Activated T-helper 1 cell treated with anti-CD3 and anti-CD28 coated beads, Interleukin-12 subunit alpha, Interleukin-12 subunit beta, Interleukin-2, Interleukin-4 antibody, amounts not matched to agents 30 ng/mL and 10 ng/mL and 1 ng/mL, durations not matched to agents 14 hours and 24 hours and 36 hours (primary cell): ENCODE measurements at regions not wholly inside any gene's neighbourhood (a gene's known extent, or its start where the extent isn't known, plus 50 kb on each side); places are given as distances from the start of the nearest gene placed in this dataset.

ENCODE experiments used
- DNase-seq: peaks from one replicate; pipeline ENCODE4 v3.0.0; 2021; ENCODE audit warnings: low spot score
- H3K27ac Mint-ChIP-seq: one replicate; pipeline ENCODE4 v1.8.0; 2021; ENCODE audit warnings: mild to moderate bottlenecking, mixed read lengths
- H3K27me3 Mint-ChIP-seq: one replicate; pipeline ENCODE4 v1.8.0; 2022; ENCODE audit warnings: mild to moderate bottlenecking, moderate library complexity, mixed read lengths; ENCODE audit not compliant: insufficient read depth
- H3K36me3 Mint-ChIP-seq: one replicate; pipeline ENCODE4 v1.8.0; 2021; ENCODE audit warnings: low read depth, mixed read lengths
- H3K4me1 Mint-ChIP-seq: one replicate; pipeline ENCODE4 v1.8.0; 2021; ENCODE audit warnings: low read depth, mixed read lengths
- H3K4me3 Mint-ChIP-seq: one replicate; pipeline ENCODE4 v1.8.0; 2021; ENCODE audit warnings: mild to moderate bottlenecking, moderate library complexity, mixed read lengths
- H3K9me3 Mint-ChIP-seq: one replicate; pipeline ENCODE4 v1.8.0; 2021; ENCODE audit warnings: mixed read lengths
- intact Hi-C: fragments of 100-400 bp; cut with micrococcal nuclease; formaldehyde crosslinking; loops from one replicate; pipeline ENCODE4 v1.15.1; 2024

DNA sequence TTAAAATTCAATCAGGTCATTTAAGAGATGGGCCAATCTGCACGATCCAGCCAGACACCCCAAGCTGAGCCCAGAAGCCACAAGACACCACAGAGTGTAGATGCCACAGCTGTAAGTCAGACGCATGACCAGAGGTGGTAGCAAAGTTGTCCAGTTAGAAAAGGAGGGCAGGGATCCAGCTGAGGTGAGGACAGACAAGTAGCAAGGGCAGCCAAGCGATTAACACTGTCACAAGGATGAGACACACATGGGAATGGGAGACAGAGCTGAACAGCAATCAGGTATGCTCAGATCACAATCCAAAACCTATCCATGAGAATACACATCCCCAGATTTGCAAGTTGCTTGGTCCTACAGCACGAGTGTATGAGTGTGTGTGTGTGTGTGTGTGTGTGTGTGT lies 143.4 kb upstream of the STK17B start:
- no peaks in the 10 kb centered on the region for H3K9me3 Mint-ChIP-seq
- peaks cover 7% of the 10 kb centered on the region for H3K27me3 Mint-ChIP-seq
- H3K4me1 Mint-ChIP-seq: no peaks in the 10 kb centered on the region
- H3K36me3 Mint-ChIP-seq: no peaks in the 10 kb centered on the region
- intact Hi-C loops: no loop called here
- H3K4me3 Mint-ChIP-seq: no peak overlapping the region
- no peak overlapping the region for H3K27ac Mint-ChIP-seq
- no peak for DNase-seq

DNA sequence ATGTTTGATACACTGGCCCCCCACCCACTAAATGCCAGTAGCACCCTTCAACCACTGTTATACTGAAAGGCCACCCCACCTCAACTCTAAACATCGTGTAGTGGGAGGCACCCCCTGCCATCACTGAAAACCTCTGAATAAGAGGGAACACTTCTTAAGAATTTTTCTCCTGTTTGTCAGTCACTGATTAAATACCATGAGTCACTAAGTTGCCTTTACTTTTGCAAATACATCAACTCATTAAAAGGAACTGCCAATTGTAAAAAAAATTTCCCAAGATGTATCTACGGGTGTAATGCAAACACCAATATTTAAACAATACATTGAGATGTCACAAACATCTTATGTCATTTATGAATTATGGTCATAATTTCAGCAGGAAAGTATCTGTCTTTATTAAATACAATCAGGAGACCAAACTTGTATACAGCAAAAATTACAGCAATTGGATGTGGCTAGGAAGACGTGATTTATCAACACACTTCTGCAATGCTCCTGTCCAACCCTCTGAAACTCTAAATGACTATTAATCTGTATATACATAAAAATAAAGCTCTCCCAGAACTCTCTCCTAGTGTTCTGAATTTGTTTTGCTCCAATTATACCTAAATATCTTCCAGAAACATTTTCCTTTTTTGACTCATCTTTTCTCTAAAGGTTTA lies 144.1 kb upstream of the STK17B start:
- H3K27me3 Mint-ChIP-seq: peaks cover 6% of the 10 kb centered on the region
- intact Hi-C loops: no loop called here
- no peaks in the 10 kb centered on the region for H3K4me1 Mint-ChIP-seq
- no peaks in the 10 kb centered on the region for H3K9me3 Mint-ChIP-seq
- no peaks in the 10 kb centered on the region for H3K36me3 Mint-ChIP-seq
- no peak overlapping the region for H3K4me3 Mint-ChIP-seq
- DNase-seq: no peak
- H3K27ac Mint-ChIP-seq: no peak overlapping the region

GRCh38 chr2:196316050-196316430 lies 144.7 kb upstream of the STK17B start:
- DNase-seq: no peak
- no peak overlapping the region for H3K4me3 Mint-ChIP-seq
- H3K27ac Mint-ChIP-seq: no peak overlapping the region
- no peaks in the 10 kb centered on the region for H3K36me3 Mint-ChIP-seq
- intact Hi-C loops: no loop called here
- peaks cover 6% of the 10 kb centered on the region for H3K27me3 Mint-ChIP-seq
- H3K4me1 Mint-ChIP-seq: no peaks in the 10 kb centered on the region
- H3K9me3 Mint-ChIP-seq: no peaks in the 10 kb centered on the region

DNA sequence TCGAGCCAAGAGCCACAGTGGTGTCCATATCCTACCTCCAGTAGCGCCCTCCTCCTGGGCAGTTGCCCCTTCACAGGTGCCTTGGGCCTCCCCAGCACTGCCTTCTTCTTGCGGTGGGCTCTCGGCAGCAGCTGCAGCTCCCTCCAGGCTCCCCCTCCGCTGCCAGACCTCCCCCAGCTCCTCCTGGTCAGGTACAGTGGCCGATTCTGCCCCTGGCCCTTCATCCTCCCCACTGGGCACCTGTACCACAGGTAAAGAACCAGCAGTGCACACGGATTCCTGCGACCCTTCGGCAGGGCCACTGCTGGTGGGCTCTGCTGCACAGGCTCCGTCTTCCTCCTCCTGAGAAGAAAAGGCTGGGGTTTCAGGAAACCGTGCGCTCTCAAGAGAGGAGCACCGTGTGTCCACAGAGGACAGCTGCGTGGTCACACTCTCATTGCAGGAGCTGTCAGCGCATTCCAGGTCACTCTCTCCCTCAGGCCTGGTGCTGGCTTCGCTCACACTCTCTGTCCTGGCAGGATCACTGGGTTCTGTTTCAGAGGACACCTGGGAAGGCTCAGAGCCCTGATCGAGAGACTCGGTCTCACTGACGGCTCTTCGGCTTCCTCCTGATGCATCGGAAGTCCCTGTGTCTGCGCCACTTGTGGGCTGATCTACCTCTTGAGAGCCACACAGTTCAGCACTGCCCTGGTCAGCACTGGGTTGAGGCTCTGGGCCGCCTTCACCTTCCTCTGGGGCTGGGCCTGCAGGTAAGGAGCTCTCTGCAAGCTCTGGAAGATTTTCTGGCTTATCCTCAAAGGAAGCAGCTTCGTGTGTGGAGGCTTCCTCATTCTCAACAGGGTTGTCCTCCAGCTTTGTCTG lies 147.4 kb upstream of the STK17B start:
- Mint-ChIP-seq H3K9me3 (no peaks in the 10 kb centered on the region), H3K4me1 (no peaks in the 10 kb centered on the region), H3K27ac (no peak overlapping the region), H3K36me3 (no peaks in the 10 kb centered on the region), H3K27me3 (peaks cover 14% of the 10 kb centered on the region), H3K4me3 (no peak overlapping the region)
- DNase-seq: no peak
- intact Hi-C loops: no loop called here

DNA sequence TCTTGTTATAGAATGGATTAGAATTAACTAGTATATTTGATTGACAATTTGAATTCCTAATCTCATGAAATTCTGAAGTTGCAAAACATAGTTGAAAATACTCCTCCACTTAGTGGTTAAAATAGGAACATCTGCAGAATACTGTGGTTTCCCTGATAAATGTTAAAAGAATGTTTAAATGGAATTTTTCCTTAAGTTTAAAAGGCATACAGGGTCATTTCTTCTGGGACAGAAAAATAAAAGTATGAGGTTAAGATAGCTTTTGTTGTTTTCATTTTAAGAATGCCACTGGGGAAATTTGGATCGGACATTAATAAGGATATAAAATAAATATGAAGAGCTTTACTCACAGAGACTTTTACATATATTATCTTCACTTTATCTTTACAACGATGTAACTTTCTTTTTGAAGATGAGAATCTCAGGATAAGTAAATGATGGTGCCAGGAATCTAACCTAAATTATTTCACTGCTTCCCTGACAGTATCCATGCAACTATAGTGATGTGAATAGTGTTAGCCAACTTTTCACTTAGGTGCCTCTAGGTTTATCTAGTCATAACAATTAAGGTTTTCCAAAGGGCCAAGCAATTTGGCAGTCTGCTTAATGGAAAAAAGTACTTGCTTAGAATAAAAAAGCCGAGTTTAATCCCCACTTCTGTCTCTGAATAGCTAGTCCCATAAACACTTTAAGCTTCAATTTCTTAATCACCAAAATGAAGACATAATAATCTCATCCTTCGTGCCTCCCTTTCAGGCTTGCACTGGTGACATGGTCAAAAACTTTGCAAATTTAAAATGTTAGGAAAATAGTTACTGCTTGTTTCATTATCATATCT lies 151.8 kb upstream of the STK17B start:
- H3K27me3 Mint-ChIP-seq: peaks cover 28% of the 10 kb centered on the region
- no peaks in the 10 kb centered on the region for H3K36me3 Mint-ChIP-seq
- no peak overlapping the region for H3K27ac Mint-ChIP-seq
- no peaks in the 10 kb centered on the region for H3K9me3 Mint-ChIP-seq
- H3K4me1 Mint-ChIP-seq: no peaks in the 10 kb centered on the region
- H3K4me3 Mint-ChIP-seq: no peak overlapping the region
- intact Hi-C loops: no loop called here
- no peak for DNase-seq

- DNase-seq: no peak
- Mint-ChIP-seq H3K4me3 (no peak overlapping the region), H3K36me3 (no peaks in the 10 kb centered on the region), H3K9me3 (no peaks in the 10 kb centered on the region), H3K27ac (no peak overlapping the region), H3K27me3 (peaks cover 23% of the 10 kb centered on the region), H3K4me1 (no peaks in the 10 kb centered on the region)
- intact Hi-C loops: no loop called here
These were observed 152.8 kb upstream of the STK17B start for GRCh38 chr2:196324211-196324610.

DNA sequence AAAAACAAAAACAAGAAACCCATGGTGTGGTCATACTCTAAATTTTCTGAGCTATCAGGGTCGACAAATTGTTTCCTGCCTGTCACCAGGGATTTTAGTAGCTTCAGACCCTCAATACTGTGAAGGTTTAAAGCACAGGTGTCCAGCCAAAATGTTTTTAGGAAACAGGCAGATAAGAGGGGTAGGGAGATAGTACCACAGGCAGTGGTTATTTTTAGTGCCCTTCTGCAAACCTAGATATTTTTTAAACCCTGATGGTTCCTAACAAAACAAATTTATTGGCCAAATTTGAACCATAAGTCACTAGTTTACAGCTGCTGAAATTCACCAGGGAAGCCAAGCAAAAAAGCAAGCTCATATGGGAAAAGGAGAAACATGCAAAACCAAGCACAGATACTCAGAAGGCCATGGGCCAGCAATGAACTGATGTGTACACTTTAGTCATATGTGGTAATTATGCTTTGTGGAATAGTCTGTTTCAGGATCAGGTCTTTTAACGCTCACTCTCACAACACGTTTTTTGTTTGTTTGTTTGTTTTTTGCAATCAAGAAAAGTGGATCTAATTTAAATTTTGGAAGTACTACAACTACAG lies 156.8 kb upstream of the STK17B start:
- intact Hi-C loops: loop anchor here (2.0 kb wide), 1 partner anchor 25 kb away; no protein-coding TSS in a partner anchor
- Mint-ChIP-seq H3K4me1 (no peaks in the 10 kb centered on the region), H3K4me3 (no peak overlapping the region), H3K36me3 (no peaks in the 10 kb centered on the region), H3K27ac (no peak overlapping the region), H3K9me3 (no peaks in the 10 kb centered on the region), H3K27me3 (peaks cover 22% of the 10 kb centered on the region)
- no peak for DNase-seq

DNA sequence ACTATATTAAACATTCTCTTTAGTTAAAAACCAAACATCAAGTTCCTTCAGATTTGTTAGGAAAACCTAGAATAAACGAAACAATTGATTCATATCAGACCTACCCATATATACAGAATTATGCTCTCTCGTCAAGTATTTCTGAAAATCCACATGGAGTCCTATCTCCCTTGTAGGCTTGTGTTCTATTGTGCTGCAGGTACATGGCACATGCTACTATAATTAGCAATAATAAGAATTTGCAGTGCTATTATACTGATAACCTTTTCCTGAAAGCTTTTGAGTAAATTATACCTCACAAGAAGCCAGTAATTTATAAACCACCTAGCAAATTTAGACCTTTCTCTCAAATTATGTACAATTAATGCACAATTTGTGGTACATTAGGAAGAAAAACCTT lies 158.6 kb upstream of the STK17B start:
- Mint-ChIP-seq H3K4me3 (no peak overlapping the region), H3K36me3 (no peaks in the 10 kb centered on the region), H3K9me3 (no peaks in the 10 kb centered on the region), H3K27me3 (peaks cover 6% of the 10 kb centered on the region), H3K4me1 (no peaks in the 10 kb centered on the region), H3K27ac (no peak overlapping the region)
- intact Hi-C loops: loop anchor here (2.0 kb wide), 1 partner anchor 27 kb away; no protein-coding TSS in a partner anchor
- no peak for DNase-seq

- peaks cover 2% of the 10 kb centered on the region for H3K27me3 Mint-ChIP-seq
- intact Hi-C loops: no loop called here
- H3K4me1 Mint-ChIP-seq: no peaks in the 10 kb centered on the region
- DNase-seq: no peak
- H3K4me3 Mint-ChIP-seq: no peak overlapping the region
- H3K9me3 Mint-ChIP-seq: no peaks in the 10 kb centered on the region
- H3K27ac Mint-ChIP-seq: no peak overlapping the region
- no peaks in the 10 kb centered on the region for H3K36me3 Mint-ChIP-seq
These were observed 159.3 kb upstream of the STK17B start for GRCh38 chr2:196330645-196331044.

DNA sequence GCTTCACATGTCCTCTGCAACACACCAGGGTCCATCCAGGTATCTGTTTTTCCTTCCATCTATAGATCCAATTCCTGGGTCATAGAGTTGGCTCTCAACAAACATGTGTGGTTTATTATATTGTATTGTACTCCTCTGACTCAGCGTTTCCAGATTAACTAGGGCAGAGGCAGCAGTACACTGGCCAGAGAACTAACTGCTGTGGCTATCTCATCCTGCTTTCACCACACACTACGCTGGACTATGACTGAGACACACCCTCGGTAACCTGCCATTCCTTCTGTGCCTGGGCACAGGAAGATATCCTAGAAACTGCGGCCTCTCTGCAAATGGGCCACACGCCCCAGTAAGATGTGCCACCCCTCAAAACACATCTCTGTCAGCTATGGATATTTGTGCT lies 159.8 kb upstream of the STK17B start:
- intact Hi-C loops: no loop called here
- H3K9me3 Mint-ChIP-seq: no peaks in the 10 kb centered on the region

GRCh38 chr2:196331851-196332250 lies 160.5 kb upstream of the STK17B start:
- H3K27me3 Mint-ChIP-seq: peaks cover 2% of the 10 kb centered on the region
- intact Hi-C loops: loop anchor here (2.0 kb wide), 1 partner anchor 43 kb away; no protein-coding TSS in a partner anchor
- no peak overlapping the region for H3K27ac Mint-ChIP-seq
- no peak for DNase-seq
- H3K9me3 Mint-ChIP-seq: no peaks in the 10 kb centered on the region
- no peaks in the 10 kb centered on the region for H3K36me3 Mint-ChIP-seq
- H3K4me1 Mint-ChIP-seq: no peaks in the 10 kb centered on the region
- H3K4me3 Mint-ChIP-seq: no peak overlapping the region

More for the DNA sequence above, 159.8 kb upstream of the STK17B start:
- no peaks in the 10 kb centered on the region for H3K4me1 Mint-ChIP-seq
- H3K27ac Mint-ChIP-seq: no peak overlapping the region
- H3K27me3 Mint-ChIP-seq: peaks cover 2% of the 10 kb centered on the region
- no peaks in the 10 kb centered on the region for H3K36me3 Mint-ChIP-seq
- no peak overlapping the region for H3K4me3 Mint-ChIP-seq
- no peak for DNase-seq

DNA sequence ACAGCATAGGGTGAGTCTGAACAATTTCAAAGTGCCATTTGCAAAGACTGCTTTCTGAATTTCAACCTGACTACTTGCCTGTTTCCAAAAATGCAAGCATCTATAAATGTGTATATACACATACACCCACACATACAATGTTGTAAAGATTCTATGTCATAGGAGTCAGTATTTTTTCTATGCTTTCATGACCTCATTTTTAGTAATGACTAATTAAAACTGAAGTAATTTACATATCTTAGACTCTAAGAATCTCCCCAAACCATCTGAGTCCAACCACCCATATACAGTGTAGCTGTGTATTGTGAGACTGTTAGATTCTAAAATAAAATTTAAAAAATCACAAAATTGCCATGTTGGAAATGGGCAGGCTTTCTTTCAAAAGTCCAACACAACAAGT lies 162.0 kb upstream of the STK17B start:
- Mint-ChIP-seq H3K27me3 (peaks cover 2% of the 10 kb centered on the region), H3K4me3 (no peak overlapping the region), H3K36me3 (no peaks in the 10 kb centered on the region), H3K9me3 (no peaks in the 10 kb centered on the region), H3K27ac (no peak overlapping the region), H3K4me1 (no peaks in the 10 kb centered on the region)
- intact Hi-C loops: loop anchor here (2.0 kb wide), 1 partner anchor 45 kb away; no protein-coding TSS in a partner anchor
- no peak for DNase-seq
